ENCODE measurements at regions not wholly inside any gene's neighbourhood (a gene's known extent, or its start where the extent isn't known, plus 50 kb on each side); places are given as distances from the start of the nearest gene placed in this dataset.
A peak's percentile ranks its signal among the peaks of the same experiment; 100 is the strongest.

- in situ Hi-C loops (cut with HindIII; ENCODE audit: low sequenced_read_pairs) = no loop called here
- DNase-seq (ENCODE audit: low read depth, low spot score) = no peak
- H3K4me3 ChIP-seq (ENCODE audit: low read depth, low read length) = no peak overlapping the region
- TF ChIP-seq, protein P1, sequence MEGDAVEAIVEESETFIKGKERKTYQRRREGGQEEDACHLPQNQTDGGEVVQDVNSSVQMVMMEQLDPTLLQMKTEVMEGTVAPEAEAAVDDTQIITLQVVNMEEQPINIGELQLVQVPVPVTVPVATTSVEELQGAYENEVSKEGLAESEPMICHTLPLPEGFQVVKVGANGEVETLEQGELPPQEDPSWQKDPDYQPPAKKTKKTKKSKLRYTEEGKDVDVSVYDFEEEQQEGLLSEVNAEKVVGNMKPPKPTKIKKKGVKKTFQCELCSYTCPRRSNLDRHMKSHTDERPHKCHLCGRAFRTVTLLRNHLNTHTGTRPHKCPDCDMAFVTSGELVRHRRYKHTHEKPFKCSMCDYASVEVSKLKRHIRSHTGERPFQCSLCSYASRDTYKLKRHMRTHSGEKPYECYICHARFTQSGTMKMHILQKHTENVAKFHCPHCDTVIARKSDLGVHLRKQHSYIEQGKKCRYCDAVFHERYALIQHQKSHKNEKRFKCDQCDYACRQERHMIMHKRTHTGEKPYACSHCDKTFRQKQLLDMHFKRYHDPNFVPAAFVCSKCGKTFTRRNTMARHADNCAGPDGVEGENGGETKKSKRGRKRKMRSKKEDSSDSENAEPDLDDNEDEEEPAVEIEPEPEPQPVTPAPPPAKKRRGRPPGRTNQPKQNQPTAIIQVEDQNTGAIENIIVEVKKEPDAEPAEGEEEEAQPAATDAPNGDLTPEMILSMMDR (IDR thresholded peaks at IDR 0.05; ENCODE audit: low read depth, low read length) = no peak
Observed at GRCh38 chr9:91114450-91114849, 247.3 kb downstream of the AUH start.

GRCh38 chr9:91116211-91116610 is 245.5 kb downstream of the AUH start:
- TF ChIP-seq, protein P1 (IDR thresholded peaks at IDR 0.05; ENCODE audit: low read depth, low read length) = no peak
- in situ Hi-C loops (cut with HindIII; ENCODE audit: low sequenced_read_pairs) = no loop called here
- DNase-seq (ENCODE audit: low read depth, low spot score) = peak; percentile 32
- no peak overlapping the region for H3K4me3 ChIP-seq (ENCODE audit: low read depth, low read length)

DNA sequence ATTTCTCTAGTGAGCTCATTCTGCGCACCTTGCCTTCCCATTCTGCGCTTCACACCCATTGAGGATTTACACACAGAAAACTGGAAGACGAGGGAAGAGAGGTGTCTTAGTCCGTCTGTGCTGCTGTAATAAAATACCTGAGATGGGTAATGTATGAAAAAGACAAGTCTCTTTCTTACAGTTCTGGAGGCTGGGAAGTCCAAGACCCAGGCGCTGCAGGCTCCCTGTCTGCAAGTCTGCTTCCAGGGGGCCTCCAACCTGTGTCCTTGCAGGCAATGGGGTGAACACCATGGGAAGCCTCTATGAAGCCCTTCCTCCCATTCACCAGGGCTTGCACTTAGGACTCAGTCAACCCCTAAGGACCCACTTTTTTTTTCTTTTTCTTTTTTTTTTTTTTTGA is 245.0 kb downstream of the AUH start:
- TF ChIP-seq, protein P1 (IDR thresholded peaks at IDR 0.05; ENCODE audit: low read depth, low read length) = no peak
- no peak for DNase-seq (ENCODE audit: low read depth, low spot score)
- no peak overlapping the region for H3K4me3 ChIP-seq (ENCODE audit: low read depth, low read length)
- in situ Hi-C loops (cut with HindIII; ENCODE audit: low sequenced_read_pairs) = no loop called here

DNA sequence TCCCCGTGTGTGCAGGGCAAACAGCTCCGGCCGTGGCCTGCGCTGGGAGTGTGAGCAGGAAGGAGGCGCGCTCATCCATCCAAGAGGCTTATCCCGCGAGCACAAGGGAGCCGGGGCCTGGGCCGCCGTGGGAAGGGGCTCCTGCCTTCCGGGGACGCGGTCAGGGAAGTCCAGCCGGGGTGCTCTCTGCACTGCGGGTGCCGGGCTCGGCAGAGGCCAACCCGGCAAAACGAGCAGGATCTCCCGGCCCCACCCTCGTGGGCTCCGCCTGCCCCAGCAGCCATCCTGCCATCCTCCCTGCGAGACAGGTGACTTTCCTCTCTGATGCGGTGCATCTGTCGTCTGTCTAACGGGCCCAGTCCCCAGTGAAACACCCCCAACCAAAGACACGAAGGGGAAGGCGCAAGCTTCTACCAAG is 244.2 kb downstream of the AUH start:
- in situ Hi-C loops (cut with HindIII; ENCODE audit: low sequenced_read_pairs) = no loop called here
- DNase-seq (ENCODE audit: low read depth, low spot score) = no peak
- H3K4me3 ChIP-seq (ENCODE audit: low read depth, low read length) = no peak overlapping the region
- TF ChIP-seq, protein P1 (IDR thresholded peaks at IDR 0.05; ENCODE audit: low read depth, low read length) = no peak

DNA sequence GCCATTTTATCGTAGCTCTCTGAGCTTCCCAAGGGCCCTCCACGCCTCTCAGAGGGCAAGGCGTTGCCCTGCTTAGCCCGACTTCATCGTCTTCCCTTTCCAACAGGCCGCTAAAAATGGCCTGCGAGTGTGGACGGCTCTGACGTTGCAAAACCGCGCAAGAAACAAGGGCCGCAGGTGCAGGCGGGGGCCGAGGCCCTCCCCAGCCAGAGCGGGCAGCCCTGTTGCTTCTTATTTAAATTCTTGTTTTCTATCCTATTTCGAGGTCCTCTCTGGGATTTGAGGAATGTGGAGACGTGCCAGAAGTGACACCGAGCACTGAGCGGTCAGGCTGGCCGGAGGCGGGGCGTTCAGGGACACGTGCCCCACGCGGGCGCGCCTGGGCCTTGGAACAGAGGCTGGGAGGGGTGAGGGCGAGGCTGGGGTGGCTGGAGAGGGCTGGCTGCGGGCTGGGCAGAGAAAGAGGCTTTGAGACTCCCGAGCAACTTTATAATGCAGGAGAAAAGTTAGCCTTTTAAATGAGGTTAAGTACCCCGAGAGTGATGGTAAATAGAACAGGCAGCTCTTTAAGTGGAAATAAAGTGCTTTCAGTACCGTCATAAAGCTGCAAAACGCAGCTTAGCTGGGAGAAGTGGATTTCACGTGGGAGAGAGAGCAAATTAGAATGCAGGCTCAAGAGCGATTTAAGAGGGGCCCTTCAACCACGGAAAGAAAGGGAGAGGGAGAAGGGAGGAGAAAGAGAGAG is 243.6 kb downstream of the AUH start:
- no peak overlapping the region for H3K4me3 ChIP-seq (ENCODE audit: low read depth, low read length)
- TF ChIP-seq, protein P1 (IDR thresholded peaks at IDR 0.05; ENCODE audit: low read depth, low read length) = no peak
- peak; percentile 74 for DNase-seq (ENCODE audit: low read depth, low spot score)
- in situ Hi-C loops (cut with HindIII; ENCODE audit: low sequenced_read_pairs) = no loop called here

GRCh38 chr9:91118704-91119025 is 243.1 kb downstream of the AUH start:
- in situ Hi-C loops (cut with HindIII; ENCODE audit: low sequenced_read_pairs) = no loop called here
- H3K4me3 ChIP-seq (ENCODE audit: low read depth, low read length) = no peak overlapping the region
- peak; percentile 19 for DNase-seq (ENCODE audit: low read depth, low spot score)
- TF ChIP-seq, protein P1 (IDR thresholded peaks at IDR 0.05; ENCODE audit: low read depth, low read length) = no peak

Measured in astrocyte of the spinal cord (primary cell).